GM18520 (cell line): ENCODE measurements at regions not wholly inside any gene's neighbourhood (a gene's known extent, or its start where the extent isn't known, plus 50 kb on each side); places are given as distances from the start of the nearest gene placed in this dataset.
"Not testable (repeated sequence)": the region's sequence is repeated elsewhere in the genome, so short reads cannot be mapped to it uniquely, and the experiment has no call there.

Experiments used
- ATAC-seq: cut with Tn5 transposase; IDR thresholded peaks from one replicate; pipeline ENCODE4 v1.9.1; 2021; ENCODE audit not compliant: unreplicated experiment

DNA sequence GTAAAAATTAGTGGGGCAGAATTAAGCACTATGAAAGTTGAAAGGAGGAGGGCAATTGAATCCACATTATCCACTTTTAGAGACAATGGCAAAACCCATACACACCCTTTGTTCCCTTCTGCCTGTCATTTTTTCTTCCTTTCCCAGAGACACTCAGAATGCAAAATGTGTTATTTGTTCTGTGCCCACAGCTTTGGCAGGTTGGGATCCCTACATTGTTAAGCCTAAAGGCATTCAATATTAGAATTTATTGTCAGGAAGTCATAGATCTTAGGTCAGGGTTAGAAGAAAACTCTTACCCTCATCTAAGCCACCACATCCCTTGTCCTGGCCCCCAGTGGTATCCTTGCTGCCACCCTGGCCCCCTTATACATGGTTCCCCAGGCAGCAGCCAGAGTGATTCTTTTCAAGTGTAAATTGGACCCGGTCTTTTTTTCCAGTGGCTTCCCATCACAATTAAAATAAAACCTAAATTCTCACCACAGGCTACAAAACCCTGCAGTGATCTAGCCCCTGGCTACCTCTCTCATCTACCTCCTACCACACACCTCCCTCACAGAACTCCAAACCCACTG, 470.1 kb upstream of the ATP11B start:
- no peak for ATAC-seq

DNA sequence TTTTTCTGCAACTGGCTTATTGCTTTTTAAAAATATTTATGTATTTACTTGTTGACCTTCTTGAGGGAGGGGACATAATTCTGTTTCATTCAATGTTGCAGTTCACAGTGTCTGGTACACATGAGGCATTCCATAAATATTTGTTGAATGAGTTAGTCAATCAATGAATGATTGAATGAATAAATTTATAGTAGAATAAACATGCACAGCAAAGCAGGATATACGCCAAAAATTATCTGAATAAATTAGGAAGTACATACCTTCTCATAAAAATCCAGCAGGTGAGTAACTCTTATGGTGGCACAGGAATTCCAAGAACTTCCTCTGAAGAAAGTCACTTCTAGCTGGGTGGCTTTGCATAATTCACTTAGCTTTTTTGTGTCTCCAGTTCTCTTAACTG, 469.4 kb upstream of the ATP11B start:
- no peak for ATAC-seq

DNA sequence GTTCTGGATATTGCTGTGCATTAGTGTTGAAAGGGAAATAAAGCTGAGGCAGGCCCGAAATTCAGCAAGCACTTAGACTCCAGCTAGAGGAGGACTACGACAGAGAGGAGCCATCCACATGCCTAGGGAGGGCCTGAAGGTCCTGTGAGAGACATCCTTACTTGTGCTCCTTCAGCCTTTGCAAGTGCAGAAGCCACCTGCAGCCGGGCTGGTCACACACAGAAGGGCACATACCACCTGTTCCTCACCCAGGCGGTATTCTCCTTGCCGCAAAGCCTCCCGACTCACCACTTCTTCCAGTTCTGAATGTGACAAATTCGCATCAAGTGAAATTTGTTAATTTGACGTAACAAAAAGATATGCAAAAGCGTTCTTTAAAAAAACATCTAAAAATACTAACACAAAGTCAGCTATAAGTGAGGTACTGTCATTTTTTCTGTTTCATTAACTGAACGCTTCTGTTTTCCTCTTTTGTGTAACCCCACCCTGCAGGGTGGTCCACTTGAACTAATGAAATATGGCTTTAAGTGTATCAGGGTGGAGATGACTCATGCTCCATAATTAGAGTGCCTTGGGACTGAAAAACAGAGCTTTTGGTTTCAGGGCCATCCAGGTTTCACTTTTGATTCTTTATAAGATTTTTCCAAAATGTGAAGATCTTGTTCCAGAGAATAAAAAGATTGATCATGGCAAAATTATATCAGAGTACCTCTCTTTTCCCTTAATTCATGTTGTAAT, 467.9 kb upstream of the ATP11B start:
- ATAC-seq, result peak; percentile 57

DNA sequence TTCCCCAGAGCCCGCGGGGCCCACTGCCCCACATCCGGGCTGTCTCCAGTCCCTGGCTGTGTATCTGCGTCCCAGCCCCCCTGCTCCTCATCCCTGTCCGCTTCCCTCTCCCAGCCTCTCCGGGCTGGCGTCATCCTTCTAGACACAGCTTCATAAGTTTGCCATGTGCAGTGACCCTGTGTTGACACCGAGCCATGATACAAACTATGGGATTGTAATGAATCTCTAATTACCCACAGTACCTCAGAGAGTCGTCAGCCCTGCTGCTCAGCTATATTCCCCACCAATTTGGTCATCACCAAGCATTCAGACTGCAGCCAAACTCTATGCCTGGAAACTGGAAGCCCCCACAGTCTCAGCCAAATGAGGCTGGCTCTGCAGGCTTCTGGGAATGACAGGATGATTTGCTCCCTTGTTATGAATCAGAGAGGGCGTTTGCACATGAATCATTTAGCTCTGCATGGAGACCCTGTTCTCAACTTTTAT, 466.1 kb upstream of the ATP11B start:
- no peak for ATAC-seq

DNA sequence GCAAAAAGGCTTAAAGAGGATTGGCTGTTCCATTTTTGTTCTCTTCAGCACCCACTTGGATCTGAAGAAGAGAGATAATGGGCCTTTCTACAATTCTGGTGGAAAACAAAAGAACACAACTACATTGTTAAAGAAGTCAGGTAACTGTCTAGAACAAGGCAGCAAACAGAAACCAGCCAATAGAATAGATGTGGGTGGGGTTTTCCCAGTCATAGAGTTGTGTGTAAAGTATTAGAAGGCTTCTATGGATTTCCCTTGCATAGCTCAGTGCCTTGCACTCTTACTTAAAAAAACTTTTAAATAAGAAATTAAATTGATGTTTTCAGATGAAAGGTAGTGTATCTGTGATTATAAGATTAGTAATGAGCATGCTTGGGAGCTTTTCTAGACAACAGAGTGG, 462.7 kb upstream of the ATP11B start:
- ATAC-seq, result peak; percentile 67

DNA sequence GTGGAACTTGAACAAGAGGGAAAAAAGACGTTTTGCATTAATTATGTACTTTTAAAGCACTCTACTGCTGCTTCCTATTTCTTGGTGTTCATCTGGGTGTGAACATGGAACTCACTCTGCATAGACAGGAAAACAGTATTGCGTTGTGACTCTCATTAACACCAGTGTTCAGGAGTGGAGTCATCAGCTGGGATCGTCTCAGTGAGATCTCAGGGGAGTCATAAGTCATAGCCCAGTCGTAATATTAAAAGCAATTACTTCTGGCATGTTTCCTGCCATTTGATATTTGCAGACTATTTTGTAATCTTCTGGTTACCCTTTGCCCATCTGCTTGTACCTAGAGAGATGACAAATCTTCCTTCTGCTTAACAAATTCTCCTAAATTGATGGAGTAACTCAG, 462.0 kb upstream of the ATP11B start:
- ATAC-seq, result no peak

DNA sequence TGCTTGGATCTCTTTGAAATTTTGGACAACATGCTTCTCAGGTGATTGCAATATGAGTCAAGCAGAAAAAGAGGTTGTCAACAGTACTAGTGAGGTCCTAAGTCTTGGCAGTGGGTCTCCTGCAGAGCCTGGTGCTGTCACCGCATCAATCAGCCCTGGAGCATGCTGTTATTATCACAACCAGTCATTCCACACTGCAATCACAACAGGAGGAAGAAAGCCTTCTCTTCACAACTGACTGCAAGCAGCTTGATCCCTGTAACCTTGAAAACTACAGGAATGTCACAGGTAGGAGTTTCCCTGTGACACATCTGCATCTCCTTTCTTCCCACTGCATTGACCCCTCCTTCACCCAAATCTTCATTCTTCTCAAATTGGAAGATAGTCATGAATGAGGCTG, 451.1 kb upstream of the ATP11B start:
- ATAC-seq, result no peak

DNA sequence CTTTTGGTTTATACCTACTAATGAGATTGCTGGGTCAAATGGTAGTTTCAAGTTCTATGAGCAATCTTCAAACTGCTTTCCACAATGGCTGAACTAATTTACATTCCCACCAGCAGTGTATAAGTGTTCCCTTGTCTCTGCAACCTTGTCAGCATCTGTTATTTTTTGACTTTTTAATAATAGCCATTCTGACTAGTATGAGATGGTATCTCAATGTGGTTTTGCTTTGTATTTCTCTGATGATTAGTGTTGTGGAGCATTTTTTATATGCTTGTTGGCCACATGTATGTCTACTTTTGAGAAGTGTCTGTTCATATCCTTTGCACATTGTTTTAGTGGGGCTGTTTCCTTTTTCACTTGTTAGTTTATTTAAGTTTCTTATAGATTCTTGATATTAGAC, 449.3 kb upstream of the ATP11B start:
- not testable (repeated sequence) for ATAC-seq

DNA sequence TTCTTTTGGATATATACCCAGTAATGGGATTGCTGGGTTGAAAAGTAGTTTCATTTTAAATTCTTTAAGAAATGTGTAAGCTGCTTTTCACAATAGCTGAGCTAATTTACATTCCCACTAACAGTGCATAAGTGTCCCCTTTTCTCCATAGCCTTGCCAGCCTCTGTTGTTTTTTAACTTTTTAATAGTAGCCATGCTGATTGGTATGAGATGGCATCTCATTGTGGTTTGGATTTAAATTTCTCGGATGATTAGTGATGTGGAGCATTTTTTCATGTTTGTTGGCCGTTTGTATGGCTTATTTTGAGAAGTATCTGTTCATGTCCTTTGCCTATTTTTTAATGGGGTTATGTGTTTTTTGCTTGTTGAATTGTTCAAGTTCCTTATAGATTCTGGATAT, 444.3 kb upstream of the ATP11B start:
- ATAC-seq, result no peak

DNA sequence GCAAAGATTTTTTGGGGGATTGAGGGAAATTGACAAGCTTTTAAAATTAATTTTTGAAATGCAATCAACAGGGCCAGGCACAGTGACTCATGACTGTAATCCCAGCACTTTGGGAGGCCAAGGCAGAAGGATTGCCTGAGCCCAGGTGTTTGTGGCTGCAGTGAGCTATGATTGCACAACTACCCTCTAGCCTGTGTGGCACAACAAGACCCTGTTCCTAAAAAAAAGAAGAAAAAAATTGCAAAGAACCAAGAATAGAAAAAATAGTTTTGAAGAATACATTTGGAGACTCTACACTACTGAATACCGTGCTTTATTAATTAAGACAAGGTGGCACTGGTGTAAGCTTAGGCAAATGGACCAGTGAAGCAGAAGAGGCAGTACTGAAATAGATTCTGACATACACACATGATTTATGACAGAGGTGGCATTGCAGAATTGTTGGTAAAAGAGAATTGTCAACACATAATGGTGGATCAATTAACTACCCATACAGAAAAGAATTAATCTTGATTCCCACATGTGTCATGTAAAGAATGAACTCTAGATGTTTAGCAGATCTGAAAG, 443.3 kb upstream of the ATP11B start:
- ATAC-seq, result no peak

DNA sequence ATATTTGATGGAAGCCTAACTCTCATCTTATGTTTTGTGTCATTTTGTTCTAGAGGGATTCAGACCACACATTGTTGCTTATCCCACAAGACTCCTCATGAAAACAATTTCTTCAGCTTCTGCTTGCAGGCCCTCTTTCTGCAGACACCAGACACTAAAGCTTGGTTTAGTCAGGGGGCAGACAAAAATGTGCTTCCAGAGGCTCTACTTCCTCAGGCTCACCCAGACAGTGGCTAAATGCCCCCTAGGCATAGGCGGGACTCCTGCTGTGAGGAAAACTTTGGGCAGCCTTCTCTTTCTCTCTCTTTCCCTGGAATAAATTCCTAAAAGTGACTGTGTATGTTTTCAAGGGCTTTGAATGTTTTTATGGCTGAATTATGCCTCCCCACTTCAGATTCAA, 435.4 kb upstream of the ATP11B start:
- no peak for ATAC-seq

DNA sequence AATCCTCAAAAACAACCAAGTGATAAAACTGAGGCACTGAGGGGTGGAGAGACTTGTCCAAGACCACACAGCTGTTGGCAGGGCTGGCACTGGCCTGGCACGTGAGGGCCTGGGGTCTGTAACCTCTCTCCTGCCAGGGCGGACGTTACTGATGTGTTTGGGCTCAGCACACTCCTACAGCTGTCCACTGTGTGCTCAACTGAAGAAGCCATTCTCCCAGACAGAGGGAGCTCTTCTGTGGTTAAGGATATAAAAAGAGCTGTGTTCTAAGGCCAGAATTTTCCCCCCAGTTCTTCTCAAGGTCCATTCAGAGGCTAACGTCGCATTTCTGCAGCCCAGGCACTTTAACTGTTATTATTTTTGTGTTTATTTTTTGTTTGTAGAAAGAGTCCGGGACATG, 429.0 kb upstream of the ATP11B start:
- no peak for ATAC-seq

DNA sequence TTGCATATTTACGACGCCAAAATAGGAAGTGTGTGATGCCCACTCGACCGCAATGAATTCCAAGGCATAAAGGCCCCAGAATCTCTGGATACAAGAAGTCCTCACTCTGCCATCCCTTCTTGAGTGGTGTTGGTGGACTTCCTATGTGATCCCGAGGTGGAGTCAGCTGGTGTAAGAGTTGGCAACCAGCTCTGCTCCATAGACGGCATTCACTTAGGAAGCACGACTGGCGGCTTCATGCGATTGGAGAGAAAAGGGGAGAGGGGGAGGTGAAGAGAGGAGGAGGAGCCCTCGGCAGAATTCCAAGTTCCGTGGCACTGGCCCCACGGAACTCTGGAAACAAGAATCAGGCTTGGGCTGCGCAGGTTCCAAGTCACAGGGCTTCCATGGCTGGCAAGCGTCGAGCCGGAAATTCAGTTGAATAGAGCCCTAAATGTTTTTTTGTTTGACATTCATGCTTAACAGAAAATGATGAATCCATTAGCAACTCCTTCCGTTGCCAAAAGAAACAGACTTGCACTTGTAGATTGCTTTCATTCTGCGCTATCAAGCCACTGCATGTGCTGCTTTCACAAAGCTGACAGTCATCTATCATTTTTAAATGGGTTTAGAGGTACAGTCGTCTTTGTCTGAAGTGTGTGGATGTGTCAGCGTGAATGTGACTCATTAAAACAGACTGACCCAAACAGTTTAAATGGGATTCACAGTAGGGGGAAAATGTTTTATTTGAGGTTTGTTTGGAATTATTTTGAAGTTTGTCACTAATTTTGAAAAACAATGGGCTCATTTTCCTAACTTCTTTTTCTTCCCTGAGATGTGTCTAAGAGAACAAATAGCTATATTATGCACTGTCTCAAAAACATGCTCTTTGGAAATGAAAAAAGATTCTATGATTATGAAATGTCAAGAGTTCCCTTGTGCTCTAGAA, 428.3 kb upstream of the ATP11B start:
- ATAC-seq, result no peak

DNA sequence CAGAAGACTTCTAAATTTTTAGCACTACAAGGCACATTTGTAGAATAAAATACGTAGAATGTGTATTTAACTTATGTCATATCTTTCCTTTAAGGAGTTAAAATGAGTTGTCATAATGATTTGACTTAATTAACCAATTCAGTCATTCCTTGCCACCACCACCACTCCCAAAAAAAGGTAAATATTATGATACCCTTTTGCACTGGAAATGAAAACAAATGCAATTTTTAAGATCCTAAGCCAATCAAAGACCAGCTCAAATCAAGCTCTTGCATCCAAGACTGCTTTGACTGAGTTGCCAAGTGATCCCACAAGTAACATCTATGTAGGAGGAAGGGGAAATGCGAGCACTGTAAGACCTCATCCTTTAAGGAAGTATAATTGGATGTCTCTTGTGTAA, 426.6 kb upstream of the ATP11B start:
- ATAC-seq, result no peak

DNA sequence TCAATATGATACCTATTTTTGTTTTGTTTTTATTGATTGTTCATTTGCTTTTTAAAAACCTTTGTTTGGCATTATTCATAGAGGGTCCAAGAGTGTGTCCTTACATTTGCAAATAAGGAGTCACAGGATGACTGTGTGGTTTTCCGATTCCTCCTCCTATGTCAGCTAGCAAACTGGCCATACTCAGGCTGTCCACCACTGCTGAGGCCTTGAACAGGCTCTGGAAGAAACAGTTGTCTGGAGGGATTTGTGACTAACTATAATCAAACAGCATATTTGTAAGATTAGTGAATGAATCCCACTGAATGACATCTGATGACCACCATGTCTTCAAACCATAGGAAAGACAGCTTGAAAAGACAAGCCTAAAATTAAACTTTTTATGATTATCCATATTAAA, 423.4 kb upstream of the ATP11B start:
- no peak for ATAC-seq

DNA sequence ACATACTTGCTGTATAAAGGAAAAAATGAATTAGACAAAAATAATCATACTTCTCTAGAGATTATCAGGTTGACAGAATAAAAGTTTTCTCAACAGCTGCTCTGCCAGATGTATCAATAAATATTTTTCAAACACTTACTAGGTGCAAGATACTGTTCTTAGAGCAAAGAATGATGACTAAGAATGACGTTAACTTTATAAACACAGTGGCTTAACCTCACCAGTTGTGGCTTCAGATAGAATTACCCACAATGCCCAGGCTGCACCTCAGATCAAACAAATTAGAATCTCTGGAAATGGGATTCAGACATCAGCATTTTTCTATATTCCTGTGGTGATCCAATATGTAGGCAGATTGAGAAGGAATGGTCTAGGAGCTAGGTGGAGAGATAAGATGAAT, 422.4 kb upstream of the ATP11B start:
- no peak for ATAC-seq

DNA sequence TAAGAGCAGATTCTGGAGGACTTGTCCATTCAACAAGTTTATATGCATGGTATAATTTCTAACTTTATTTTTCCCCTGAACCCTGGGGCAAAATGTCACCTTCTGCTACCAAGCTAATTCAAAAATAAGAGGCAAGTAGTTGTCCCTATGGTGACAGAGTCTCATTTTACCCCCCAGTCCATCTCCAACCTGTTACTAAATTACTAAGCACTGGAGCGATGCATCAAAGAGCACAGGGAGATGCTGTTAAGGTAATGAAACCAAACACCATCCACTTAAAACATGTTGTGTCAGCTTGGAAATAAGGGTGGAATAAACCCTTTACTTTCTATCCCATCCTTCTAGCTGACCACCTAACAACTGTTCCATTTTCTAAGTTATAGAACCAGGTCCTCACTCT, 417.4 kb upstream of the ATP11B start:
- ATAC-seq, result no peak

DNA sequence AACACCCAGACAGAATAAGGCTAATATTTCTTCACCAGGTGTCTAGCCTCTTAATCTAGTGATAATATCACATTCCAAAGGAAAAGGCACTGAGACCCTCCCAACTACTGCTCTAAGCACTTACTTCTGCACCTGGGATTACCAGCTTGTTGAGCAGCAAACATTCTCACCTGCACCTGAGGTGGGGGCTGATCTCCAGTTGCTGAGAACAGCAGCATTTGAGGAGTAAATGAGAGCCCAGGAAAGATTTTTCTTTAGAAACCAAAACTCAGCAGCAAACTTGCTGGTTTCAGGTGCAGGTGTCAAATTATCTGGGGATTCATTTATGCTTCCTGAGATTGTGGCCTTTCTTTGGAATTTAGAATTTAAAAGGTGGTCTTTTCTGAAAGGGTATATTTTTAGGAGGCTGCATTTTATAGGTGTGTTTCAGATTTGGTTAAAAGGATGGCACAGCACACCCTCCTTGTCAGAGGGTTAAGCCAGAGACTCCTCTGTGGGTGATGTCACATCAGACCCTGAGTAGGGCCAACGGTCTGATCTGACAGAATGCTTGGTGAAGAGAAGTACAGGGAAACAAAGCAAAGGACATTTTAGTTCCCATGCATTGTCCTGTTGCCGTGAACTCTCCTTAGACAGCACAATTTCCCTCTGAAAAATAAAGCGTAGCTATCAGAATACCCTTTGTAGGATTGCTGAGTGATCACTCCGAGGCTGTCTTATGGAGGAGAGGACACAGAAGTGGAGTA, 411.0 kb upstream of the ATP11B start:
- no peak for ATAC-seq

DNA sequence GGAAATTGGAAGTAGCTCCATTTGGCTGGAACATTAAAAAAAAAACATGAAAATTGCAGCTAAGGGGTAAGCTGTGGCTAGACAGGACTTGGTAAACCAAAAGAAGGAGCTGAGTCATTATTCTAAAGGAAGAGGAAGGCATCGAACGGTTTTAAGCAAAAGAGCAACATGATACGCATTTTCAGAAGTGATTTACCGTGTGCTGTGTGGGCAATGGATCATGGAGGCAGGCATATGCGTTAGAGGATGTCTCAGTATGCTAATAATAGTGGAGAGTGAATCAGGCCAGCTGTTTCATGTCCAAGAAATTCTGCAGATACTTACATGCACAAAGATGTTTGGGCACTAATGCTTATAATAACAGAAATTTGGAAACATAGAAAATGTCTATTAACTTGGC, 409.1 kb upstream of the ATP11B start:
- ATAC-seq, result no peak

DNA sequence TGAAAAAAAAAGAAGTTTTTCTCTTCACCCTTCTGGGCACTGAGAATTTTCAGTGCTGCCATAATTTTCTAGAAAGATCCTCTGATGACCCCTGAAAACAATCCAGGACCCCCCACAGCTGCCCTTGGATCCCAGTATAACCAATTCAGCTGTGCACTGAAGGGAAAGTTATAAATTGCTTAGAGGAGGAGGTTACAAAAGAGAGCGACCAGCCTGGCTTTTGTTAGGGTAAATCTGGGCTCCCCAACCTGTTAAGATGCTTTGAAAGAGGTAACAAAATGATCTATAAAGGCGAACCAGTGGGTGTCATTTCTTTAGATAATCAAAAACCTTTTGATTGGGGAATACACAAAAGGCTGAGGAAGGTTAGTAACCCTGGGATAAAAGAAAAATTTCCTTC, 407.9 kb upstream of the ATP11B start:
- no peak for ATAC-seq

DNA sequence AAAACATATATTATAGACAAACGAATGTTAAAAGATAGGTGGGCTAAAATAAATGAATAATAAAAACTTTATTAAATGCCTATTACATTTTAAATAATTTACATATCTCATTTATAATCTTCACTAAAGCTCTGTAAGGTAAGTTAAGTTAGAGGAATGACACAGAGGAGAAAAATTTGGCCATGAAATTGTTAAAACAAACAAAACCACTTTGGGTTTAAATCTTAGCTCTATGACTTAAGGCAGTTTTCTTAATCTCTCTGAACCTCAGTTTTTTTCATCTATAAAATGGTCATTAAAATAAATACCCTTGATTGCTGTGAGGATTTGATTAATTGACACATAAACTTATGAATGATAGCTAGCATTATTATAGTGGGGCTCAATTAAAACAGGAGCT, 404.8 kb upstream of the ATP11B start:
- no peak for ATAC-seq
